KMS-11 (cell line): ENCODE measurements at regions not wholly inside any gene's neighbourhood (a gene's known extent, or its start where the extent isn't known, plus 50 kb on each side); places are given as distances from the start of the nearest gene placed in this dataset.
"Not testable (repeated sequence)": the region's sequence is repeated elsewhere in the genome, so short reads cannot be mapped to it uniquely, and the experiment has no call there.

ENCODE experiments used
- H2AFZ ChIP-seq: fragments of 200-600 bp; sonication (generic); 2 replicates; pipeline ENCODE4 v1.6.1; 2016; ENCODE audit warnings: antibody characterized with exemption, mixed run types, low read depth
- H3K27ac ChIP-seq: fragments of 200-600 bp; sonication (generic); 2 replicates; pipeline ENCODE4 v1.6.1; 2016; ENCODE audit warnings: mild to moderate bottlenecking, mixed run types
- H3K27me3 ChIP-seq: fragments of 200-600 bp; sonication (generic); 2 replicates; pipeline ENCODE4 v1.6.1; 2017; ENCODE audit warnings: mild to moderate bottlenecking, low read depth, mixed run types, moderate library complexity; ENCODE audit not compliant: insufficient read depth
- H3K36me3 ChIP-seq: fragments of 200-600 bp; sonication (generic); 2 replicates; pipeline ENCODE4 v1.6.1; 2017; ENCODE audit warnings: mild to moderate bottlenecking, mixed run types; ENCODE audit not compliant: insufficient read depth
- H3K4me1 ChIP-seq: fragments of 200-600 bp; sonication (generic); 2 replicates; pipeline ENCODE4 v1.6.1; 2016; ENCODE audit warnings: mild to moderate bottlenecking, low read depth, mixed run types; ENCODE audit not compliant: poor library complexity, severe bottlenecking
- H3K4me2 ChIP-seq: fragments of 200-600 bp; sonication (generic); 2 replicates; pipeline ENCODE4 v1.7.0; 2016; ENCODE audit warnings: mild to moderate bottlenecking, mixed run types
- H3K4me3 ChIP-seq: fragments of 200-600 bp; sonication (generic); IDR thresholded peaks from 2 replicates; pipeline ENCODE4 v1.6.1; 2017; ENCODE audit warnings: low read depth, low read length, mixed read lengths; ENCODE audit not compliant: insufficient read depth
- H3K79me2 ChIP-seq: fragments of 200-600 bp; sonication (generic); 2 replicates; pipeline ENCODE4 v1.6.1; 2016; ENCODE audit warnings: low read depth, mixed run types; ENCODE audit not compliant: insufficient read depth
- H3K9ac ChIP-seq: fragments of 200-600 bp; sonication (generic); 2 replicates; pipeline ENCODE4 v1.6.1; 2016; ENCODE audit warnings: mild to moderate bottlenecking, mixed run types
- H4K20me1 ChIP-seq: fragments of 200-600 bp; sonication (generic); 2 replicates; pipeline ENCODE4 v1.6.1; 2016; ENCODE audit warnings: mild to moderate bottlenecking, mixed run types; ENCODE audit not compliant: insufficient read depth
- TF ChIP-seq, protein P1 (sequence below): fragments of 200-600 bp; sonication (generic); conservative IDR thresholded peaks from 2 replicates; pipeline ENCODE4 v1.6.1; 2017; ENCODE audit warnings: low read depth, mild to moderate bottlenecking, antibody characterized with exemption, low read length, moderate library complexity, mixed read lengths

DNA sequence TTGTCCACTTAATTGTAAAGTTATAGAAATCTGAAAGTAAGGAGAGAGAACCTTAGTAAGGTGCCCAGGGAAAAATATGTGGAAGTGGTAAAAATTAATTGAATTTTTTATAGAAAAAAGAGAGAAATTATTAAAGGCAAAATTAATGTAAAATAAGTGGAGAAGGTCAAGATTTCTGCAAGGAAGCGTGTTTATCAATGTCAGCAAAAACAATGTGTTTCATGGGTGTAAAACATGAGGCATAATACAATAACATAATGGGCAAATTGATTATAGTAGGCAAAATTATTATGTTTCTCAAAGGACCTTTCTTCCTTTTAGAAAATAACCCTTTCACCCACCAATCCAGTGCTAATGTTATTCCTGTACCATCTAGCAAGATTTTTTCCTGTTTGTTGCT lies 1520.1 kb downstream of the REEP3 start:
- Histone ChIP-seq H3K9ac (no peak overlapping the region), H3K27ac (no peak overlapping the region), H3K4me1 (no peaks in the 10 kb centered on the region), H4K20me1 (no peaks in the 10 kb centered on the region), H3K36me3 (no peaks in the 10 kb centered on the region), H3K4me2 (no peak overlapping the region), H3K4me3 (no peak overlapping the region), H2AFZ (no peak overlapping the region), H3K27me3 (no peaks in the 10 kb centered on the region), H3K79me2 (no peaks in the 10 kb centered on the region)
- TF ChIP-seq, protein P1, sequence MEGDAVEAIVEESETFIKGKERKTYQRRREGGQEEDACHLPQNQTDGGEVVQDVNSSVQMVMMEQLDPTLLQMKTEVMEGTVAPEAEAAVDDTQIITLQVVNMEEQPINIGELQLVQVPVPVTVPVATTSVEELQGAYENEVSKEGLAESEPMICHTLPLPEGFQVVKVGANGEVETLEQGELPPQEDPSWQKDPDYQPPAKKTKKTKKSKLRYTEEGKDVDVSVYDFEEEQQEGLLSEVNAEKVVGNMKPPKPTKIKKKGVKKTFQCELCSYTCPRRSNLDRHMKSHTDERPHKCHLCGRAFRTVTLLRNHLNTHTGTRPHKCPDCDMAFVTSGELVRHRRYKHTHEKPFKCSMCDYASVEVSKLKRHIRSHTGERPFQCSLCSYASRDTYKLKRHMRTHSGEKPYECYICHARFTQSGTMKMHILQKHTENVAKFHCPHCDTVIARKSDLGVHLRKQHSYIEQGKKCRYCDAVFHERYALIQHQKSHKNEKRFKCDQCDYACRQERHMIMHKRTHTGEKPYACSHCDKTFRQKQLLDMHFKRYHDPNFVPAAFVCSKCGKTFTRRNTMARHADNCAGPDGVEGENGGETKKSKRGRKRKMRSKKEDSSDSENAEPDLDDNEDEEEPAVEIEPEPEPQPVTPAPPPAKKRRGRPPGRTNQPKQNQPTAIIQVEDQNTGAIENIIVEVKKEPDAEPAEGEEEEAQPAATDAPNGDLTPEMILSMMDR: no peak

DNA sequence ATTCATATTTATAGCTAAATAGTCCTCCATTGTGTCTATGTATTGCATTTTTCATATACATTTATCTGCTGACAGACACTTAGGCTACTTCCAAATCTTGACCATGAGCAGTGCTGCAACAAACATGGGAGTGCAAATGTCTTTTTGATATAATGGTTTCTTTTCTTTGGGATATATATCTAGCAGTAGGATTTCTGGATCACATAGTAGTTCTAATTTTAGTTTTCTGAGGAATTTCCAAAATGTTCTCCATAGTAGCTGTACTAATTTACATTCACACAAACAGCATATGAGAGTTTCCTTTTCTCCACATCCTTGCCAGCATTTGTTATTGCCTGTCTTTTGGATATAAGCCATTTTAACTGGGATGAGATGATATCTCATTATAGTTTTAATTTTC lies 1521.3 kb downstream of the REEP3 start:
- H3K79me2 ChIP-seq: no peaks in the 10 kb centered on the region
- H3K27ac ChIP-seq: no peak overlapping the region
- TF ChIP-seq, protein P1: no peak
- H3K4me1 ChIP-seq: no peaks in the 10 kb centered on the region
- no peak overlapping the region for H3K4me3 ChIP-seq
- no peak overlapping the region for H2AFZ ChIP-seq
- no peaks in the 10 kb centered on the region for H4K20me1 ChIP-seq
- H3K27me3 ChIP-seq: no peaks in the 10 kb centered on the region
- H3K36me3 ChIP-seq: no peaks in the 10 kb centered on the region
- no peak overlapping the region for H3K9ac ChIP-seq
- H3K4me2 ChIP-seq: no peak overlapping the region

DNA sequence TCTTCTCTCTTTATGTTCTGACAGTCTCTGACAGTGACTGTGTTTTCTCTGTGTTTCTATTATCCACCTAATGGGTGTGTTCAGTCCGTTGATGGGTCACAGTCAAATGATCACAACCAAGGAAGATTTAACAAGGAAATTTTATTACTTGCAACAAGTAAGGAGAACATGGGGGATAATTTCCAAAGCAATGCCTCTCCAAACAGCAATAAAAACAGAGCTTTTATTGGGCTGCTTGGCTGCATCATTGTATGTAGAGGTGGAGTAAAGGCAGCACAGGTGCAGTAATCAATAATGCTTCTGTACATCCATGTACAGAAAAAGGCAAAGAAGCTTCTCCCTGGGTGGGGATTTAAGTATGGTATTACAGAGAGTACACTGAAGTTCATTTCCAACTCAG lies 1525.6 kb downstream of the REEP3 start:
- Histone ChIP-seq H4K20me1 (no peaks in the 10 kb centered on the region), H3K4me2 (no peak overlapping the region), H3K27ac (no peak overlapping the region), H3K36me3 (no peaks in the 10 kb centered on the region), H3K9ac (no peak overlapping the region), H2AFZ (no peak overlapping the region), H3K79me2 (no peaks in the 10 kb centered on the region), H3K4me1 (no peaks in the 10 kb centered on the region), H3K4me3 (no peak overlapping the region), H3K27me3 (no peaks in the 10 kb centered on the region)
- TF ChIP-seq, protein P1: no peak

DNA sequence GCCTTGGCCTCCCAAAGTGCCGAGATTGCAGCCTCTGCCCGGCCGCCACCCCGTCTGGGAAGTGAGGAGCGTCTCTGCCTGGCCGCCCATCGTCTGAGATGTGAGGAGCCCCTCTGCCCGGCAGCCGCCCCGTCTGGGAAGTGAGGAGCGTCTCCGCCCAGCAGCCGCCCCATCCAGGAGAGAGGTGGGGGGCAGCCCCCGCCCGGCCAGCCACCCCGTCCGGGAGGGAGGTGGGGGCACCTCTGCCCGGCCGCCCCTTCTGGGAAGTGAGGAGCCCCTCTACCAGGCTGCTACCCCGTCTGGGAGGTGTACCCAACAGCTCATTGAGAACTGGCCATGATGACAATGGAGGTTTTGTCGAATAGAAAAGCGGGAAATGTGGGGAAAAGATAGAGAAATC lies 1530.9 kb downstream of the REEP3 start:
- not testable (repeated sequence) for H3K9ac ChIP-seq, H3K27ac ChIP-seq, H4K20me1 ChIP-seq, H2AFZ ChIP-seq, H3K27me3 ChIP-seq, H3K4me2 ChIP-seq, H3K36me3 ChIP-seq, H3K4me3 ChIP-seq, H3K79me2 ChIP-seq, H3K4me1 ChIP-seq

DNA sequence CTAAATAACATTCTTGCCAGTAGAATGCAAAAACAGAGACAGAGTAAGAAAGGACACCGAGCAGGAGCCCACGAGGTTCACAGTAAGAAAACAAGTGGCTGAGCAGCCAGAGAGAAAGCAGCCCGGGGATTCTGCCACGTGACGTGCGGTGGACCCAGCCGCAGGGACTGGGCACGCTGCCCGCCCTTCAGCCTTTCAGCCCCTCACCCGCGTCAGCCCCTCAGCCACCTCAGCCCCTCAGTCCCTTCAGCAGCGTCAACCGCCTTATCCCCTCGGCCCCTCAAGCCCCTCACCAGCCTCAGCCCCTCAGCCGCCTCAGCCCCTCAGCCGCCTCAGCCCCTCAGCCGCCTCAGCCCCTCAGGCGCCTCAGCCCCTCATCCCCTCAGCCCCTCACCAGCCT lies 1532.2 kb downstream of the REEP3 start:
- not testable (repeated sequence) for H3K9ac ChIP-seq, H3K4me3 ChIP-seq, H3K36me3 ChIP-seq, H3K4me1 ChIP-seq, H4K20me1 ChIP-seq, H3K27me3 ChIP-seq, H2AFZ ChIP-seq, H3K79me2 ChIP-seq, H3K27ac ChIP-seq, H3K4me2 ChIP-seq

DNA sequence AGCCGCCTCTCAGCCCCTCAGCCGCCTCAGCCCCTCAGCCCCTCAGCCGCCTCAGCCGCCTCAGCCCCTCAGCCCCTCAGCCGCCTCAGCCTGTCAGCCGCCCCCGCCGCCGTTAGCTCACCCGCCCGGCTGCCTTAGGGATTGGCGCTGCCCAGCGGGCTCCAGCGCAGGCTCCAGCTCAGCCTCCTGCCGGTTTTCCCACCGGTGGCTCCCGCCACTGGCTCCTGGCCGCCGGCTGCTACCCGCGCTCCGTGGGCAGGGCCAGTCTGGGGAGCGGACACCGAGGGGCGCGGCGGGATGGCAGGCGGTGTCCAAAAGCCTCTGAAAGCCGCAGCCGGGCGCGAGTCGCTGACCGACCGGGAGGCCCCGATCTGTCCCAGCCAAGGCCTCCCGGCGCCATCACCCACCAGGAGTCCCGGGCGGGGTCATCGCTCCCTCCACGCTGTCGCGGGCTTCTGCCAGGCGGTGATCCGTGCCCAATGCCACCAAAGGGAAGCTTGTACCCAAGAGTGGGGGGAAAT lies 1532.7 kb downstream of the REEP3 start:
- H3K79me2 ChIP-seq, H3K36me3 ChIP-seq, H3K27ac ChIP-seq, H4K20me1 ChIP-seq, H3K4me3 ChIP-seq, H3K9ac ChIP-seq, H2AFZ ChIP-seq, H3K27me3 ChIP-seq, H3K4me2 ChIP-seq, H3K4me1 ChIP-seq: not testable (repeated sequence)

DNA sequence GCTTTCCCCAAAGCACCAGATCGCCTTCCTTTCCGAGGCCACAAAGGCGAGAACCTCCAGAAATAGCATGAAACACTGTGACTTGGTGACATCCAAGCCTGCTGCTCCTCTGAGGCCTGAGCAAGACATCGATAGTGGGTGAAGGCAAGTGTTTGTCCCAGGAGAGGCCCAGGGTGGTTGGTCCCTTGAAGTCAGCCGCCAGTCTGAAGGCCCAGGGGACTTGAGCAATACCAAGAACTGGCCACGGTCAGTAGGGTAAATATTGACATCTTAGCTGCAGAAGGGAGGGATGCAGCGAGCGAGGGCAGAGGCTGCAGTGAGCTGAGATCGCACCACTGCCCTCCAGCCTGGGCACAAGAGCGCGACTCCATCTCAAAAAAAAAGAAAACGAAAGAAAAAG lies 1533.5 kb downstream of the REEP3 start:
- H2AFZ ChIP-seq, H3K79me2 ChIP-seq, H4K20me1 ChIP-seq, H3K4me2 ChIP-seq, H3K4me3 ChIP-seq, H3K4me1 ChIP-seq, H3K27ac ChIP-seq, H3K9ac ChIP-seq, H3K36me3 ChIP-seq, H3K27me3 ChIP-seq: not testable (repeated sequence)
